Heart left ventricle (tissue), 16 donors: ENCODE measurements at regions not wholly inside any gene's neighbourhood (a gene's known extent, or its start where the extent isn't known, plus 50 kb on each side); places are given as distances from the start of the nearest gene placed in this dataset.
A peak's percentile ranks its signal among the peaks of the same experiment; 100 is the strongest.

ENCODE experiments used
- ATAC-seq, 4 donors: fragments of 200-7000 bp; cut with Tn5 transposase; one replicate each; pipeline ENCODE4 v1.9.1; 2020 to 2022; ENCODE audit warnings: moderate library complexity in 4 of 4, mild to moderate bottlenecking in 3 of 4, moderate number of reproducible peaks in 1 of 4
- DNase-seq, 5 donors: peaks; one replicate each; pipeline ENCODE4 v3.0.0-alpha.2; 2020
- H3K27ac ChIP-seq, 12 donors: fragments of 200-600 bp; sonication (generic) in 4 of 12; one replicate each; pipeline versions ENCODE4 v1.5.0 to v1.8.0; 2016 to 2022; ENCODE audit warnings: mild to moderate bottlenecking in 2 of 12
- H3K27me3 ChIP-seq, 9 donors: fragments of 200-600 bp; sonication (generic) in 2 of 9; one replicate each; pipeline versions ENCODE4 v1.5.1 to v1.8.0; 2016 to 2022; ENCODE audit warnings: mild to moderate bottlenecking in 3 of 9
- H3K36me3 ChIP-seq, 9 donors: fragments of 200-600 bp; sonication (generic) in 2 of 9; one replicate each; pipeline versions ENCODE4 v1.5.0 to v1.8.0; 2018 to 2022; ENCODE audit warnings: mild to moderate bottlenecking in 2 of 9
- H3K4me1 ChIP-seq, 12 donors: fragments of 200-600 bp; sonication (generic) in 4 of 12; one replicate each; pipeline versions ENCODE4 v1.5.0 to v1.8.0; 2016 to 2022; ENCODE audit warnings: mild to moderate bottlenecking in 3 of 12
- H3K4me3 ChIP-seq, 12 donors: fragments of 200-600 bp; sonication (generic) in 4 of 12; one replicate each; pipeline versions ENCODE4 v1.5.0 to v1.8.0; 2017 to 2022; ENCODE audit warnings: mild to moderate bottlenecking in 9 of 12, moderate library complexity in 4 of 12
- H3K9me3 ChIP-seq, 12 donors: fragments of 200-600 bp; sonication (generic) in 4 of 12; one replicate each; pipeline versions ENCODE4 v1.5.0 to v1.8.0; 2016 to 2022; ENCODE audit warnings: mild to moderate bottlenecking in 1 of 12
- CTCF ChIP-seq, 12 donors: fragments of 200-600 bp; sonication (generic) in 4 of 12; IDR thresholded peaks; one replicate each; pipeline versions ENCODE4 v1.5.0 to v1.8.0; 2018 to 2022; ENCODE audit warnings: antibody characterized with exemption in 12 of 12, mild to moderate bottlenecking in 5 of 12
- POLR2A ChIP-seq, 2 donors: fragments of 450-650 bp; IDR thresholded peaks; one replicate each; pipeline ENCODE4 v1.6.1; 2017; ENCODE audit warnings: antibody characterized with exemption in 2 of 2, mild to moderate bottlenecking in 2 of 2, moderate library complexity in 2 of 2
- WGBS, 4 donors: extraction: QIAGEN DNeasy Blood & Tissue Kit in 2 of 4; methylation state at CpG; one replicate each; pipeline versions ENCODE4 v1.1.5 to v1.1.7; 2013 to 2018; 5-methylcytosine and 5-hydroxymethylcytosine counted together
- intact Hi-C, 10 donors: fragments of 100-400 bp; cut with DNase I; formaldehyde crosslinking; loops; one replicate each; pipeline versions ENCODE4 v1.11.1 to v1.14.2; 2022
- donor health status: ischemic (EF 13 %, LVEDD 7.1; RV severe dilation, severe dysfunction).
- donor health status: healthy with polysubstance abuse.
- donor health status: DM: no; HTN: yes; CAD: no.
- donor health status: DM: no; HTN: no; CAD: no.
- donor health status: ischemic (EF 25% LVEDD 6.9; RV normal size, moderate dysfunction).
- donor health status: ischemic (EF 25% LVEDD 5.7; RV mildly dilated, moderate dysfunction).
- donor health status: healthy.
- donor health status: DM: yes; HTN: yes; CAD: no.
- donor health status: ischemic (EF 35%, LVEDD 5.7; RV mildly dilated, moderate dysfunction).
- donor health status: nonischemic (EF 11% LVEDD 7.7; RV severe dilation, severe dysfunction).
- donor health status: DM: yes; HTN: yes; CAD: no.
- donor health status: PGD.
- donor health status: ischemic (EF 29% LVEDD 5.4; RV normal size, mild dysfunction).
- donor health status: nonischemic (EF 23%, LVEDD 6.1; RV moderate dilation, normal function).

GRCh38 chr2:100764430-100764829 is 55.5 kb upstream of the NPAS2 start:
- 94 to 99% (median 98%) methylated on average over 2 of the region's 2 CpGs for WGBS, 4 donors
- intact Hi-C loops: no loop called here
- ATAC-seq: no peak

GRCh38 chr2:100765481-100765880 is 54.5 kb upstream of the NPAS2 start:
- DNase-seq (no peak), ATAC-seq (peak in 2 of 4 donors; percentile 38 to 77)
- H3K27me3 ChIP-seq: peaks cover 0 to 2% (median 0%) of the 10 kb centered on the region in 9 donors
- no peaks in the 10 kb centered on the region for H3K36me3 ChIP-seq
- WGBS, 4 donors: 28 to 55% (median 39%) methylated on average over 4 of the region's 4 CpGs
- H3K4me3 ChIP-seq: no peak overlapping the region
- intact Hi-C loops: no loop called here
- peaks cover 0 to 7% (median 0%) of the 10 kb centered on the region in 12 donors for H3K4me1 ChIP-seq
- TF ChIP-seq POLR2A (IDR thresholded peaks at IDR 0.05) (no peak), CTCF (IDR thresholded peaks at IDR 0.05) (no peak)
- H3K9me3 ChIP-seq: no peaks in the 10 kb centered on the region
- no peak overlapping the region for H3K27ac ChIP-seq

More at GRCh38 chr2:100764430-100764829, 55.5 kb upstream of the NPAS2 start:
- DNase-seq: no peak
- H3K4me1 ChIP-seq: peaks cover 0 to 7% (median 0%) of the 10 kb centered on the region in 12 donors
- H3K27me3 ChIP-seq: peaks cover 0 to 2% (median 0%) of the 10 kb centered on the region in 9 donors
- TF ChIP-seq CTCF (IDR thresholded peaks at IDR 0.05) (no peak), POLR2A (IDR thresholded peaks at IDR 0.05) (no peak)
- no peaks in the 10 kb centered on the region for H3K9me3 ChIP-seq
- H3K36me3 ChIP-seq: no peaks in the 10 kb centered on the region
- H3K4me3 ChIP-seq: no peak overlapping the region
- no peak overlapping the region for H3K27ac ChIP-seq

DNA sequence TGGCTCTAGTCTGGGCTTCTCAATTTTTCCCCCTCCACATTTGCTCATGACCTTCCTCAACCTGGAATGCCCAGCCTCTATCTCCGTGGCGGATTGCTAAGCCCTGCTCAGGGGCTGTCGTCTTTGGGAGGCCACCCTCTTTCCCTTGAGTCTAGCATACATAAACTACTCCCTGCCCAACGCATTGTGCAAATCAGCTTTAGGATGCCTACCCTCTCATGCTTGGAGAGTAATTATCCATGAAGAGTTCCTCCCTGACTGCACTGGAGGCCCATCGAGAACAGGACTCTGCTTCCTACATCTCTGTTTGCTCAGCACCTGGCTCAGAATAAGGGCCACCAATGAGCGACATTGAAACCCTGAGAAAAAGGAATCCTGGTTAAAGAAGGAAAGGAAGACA is 53.7 kb upstream of the NPAS2 start:
- intact Hi-C loops: no loop called here
- H3K27ac ChIP-seq: no peak overlapping the region
- H3K27me3 ChIP-seq: peaks cover 0 to 2% (median 0%) of the 10 kb centered on the region in 9 donors
- 89 to 94% (median 92%) methylated on average over 6 of the region's 6 CpGs for WGBS, 4 donors
- TF ChIP-seq CTCF (IDR thresholded peaks at IDR 0.05): no peak
- TF ChIP-seq POLR2A (IDR thresholded peaks at IDR 0.05): no peak
- no peak overlapping the region for H3K4me3 ChIP-seq
- no peak for DNase-seq
- H3K4me1 ChIP-seq: peaks cover 0 to 7% (median 0%) of the 10 kb centered on the region in 12 donors
- H3K36me3 ChIP-seq: no peaks in the 10 kb centered on the region
- ATAC-seq: no peak
- H3K9me3 ChIP-seq: no peaks in the 10 kb centered on the region

DNA sequence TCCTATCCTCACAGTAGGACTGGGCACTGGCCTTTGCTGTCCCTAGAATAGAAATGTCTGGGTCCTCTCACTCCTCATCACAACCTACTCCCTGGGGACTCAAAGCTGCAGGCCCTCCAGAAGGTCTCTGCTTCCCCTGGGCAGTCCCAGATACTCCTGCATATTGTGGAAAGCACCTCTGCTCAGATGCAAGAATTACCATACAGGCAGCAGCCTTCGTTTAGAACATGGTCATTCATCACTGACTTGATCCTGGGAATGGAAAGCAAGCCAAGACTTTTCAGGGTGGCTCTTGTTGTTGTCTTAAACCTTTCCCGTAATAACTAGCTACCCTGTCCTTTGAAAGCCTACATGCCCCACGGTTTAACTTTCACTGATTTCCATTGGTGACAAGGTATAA is 53.1 kb upstream of the NPAS2 start:
- ATAC-seq (no peak), DNase-seq (no peak)
- Histone ChIP-seq H3K36me3 (no peaks in the 10 kb centered on the region), H3K9me3 (no peaks in the 10 kb centered on the region), H3K4me3 (no peak overlapping the region), H3K27ac (peak overlapping the region in 1 of 12 donors; percentile 44), H3K4me1 (peaks cover 0 to 7% (median 0%) of the 10 kb centered on the region in 12 donors), H3K27me3 (peaks cover 0 to 2% (median 0%) of the 10 kb centered on the region in 9 donors)
- TF ChIP-seq POLR2A (IDR thresholded peaks at IDR 0.05) (no peak), CTCF (IDR thresholded peaks at IDR 0.05) (no peak)
- 65 to 69% (median 66%) methylated on average over 3 of the region's 3 CpGs for WGBS, 4 donors
- intact Hi-C loops: no loop called here
